K562 (cell line): ENCODE measurements at regions not wholly inside any gene's neighbourhood (a gene's known extent, or its start where the extent isn't known, plus 50 kb on each side); places are given as distances from the start of the nearest gene placed in this dataset.

Experiments
- ATAC-seq: fragments of 200-7000 bp; cut with Tn5 transposase; 3 replicates; pipeline ENCODE4 v1.9.1; 2020; ENCODE audit warnings: moderate library complexity
- BruUV-seq: library from RNA; stranded (reverse); fragments of 400-500 nt; replicated peaks from 2 replicates; lab custom pipeline; 2021; lab: Mats Ljungman, UMichigan
- CTCF ChIA-PET: fragments of 300-600 bp; formaldehyde crosslinking; extraction: SDS; loops from one replicate; lab custom pipeline; 2021; ENCODE audit warnings: low intra/inter-chr PET ratio; lab: Yijun Ruan, JAX
- POLR2A ChIA-PET: fragments of 300-600, 350-650 bp; sonication (Branson Sonifier 250); formaldehyde crosslinking; extraction: SDS; loops from one replicate; lab custom pipeline; 2021; ENCODE audit warnings: antibody characterized with exemption, inconsistent platforms; lab: Yijun Ruan, JAX
- DNase-seq, 4 experiments: peaks; one replicate each; pipeline versions ENCODE4 v3.0.0 to v3.0.0-alpha.2; 2011 to 2018; ENCODE audit warnings: low spot score in 3 of 4, mixed read lengths in 3 of 4; ENCODE audit errors: extremely low read depth in 1 of 4
- FAIRE-seq: peaks from 2 replicates; lab custom pipeline; 2011; peaks lifted over from hg19 to GRCh38; lab: Jason Lieb, UNC
- H2AFZ ChIP-seq: 2 replicates; pipeline ENCODE4 v1.6.0; 2011; ENCODE audit warnings: low read depth, low read length, control low read depth, inconsistent platforms
- H3K27ac ChIP-seq: fragments of 200-600 bp; 3 replicates; pipeline ENCODE4 v1.8.0; 2011; ENCODE audit warnings: low read depth, mild to moderate bottlenecking, control low read depth, inconsistent platforms, low read length, moderate library complexity, mixed read lengths; ENCODE audit errors: extremely low read depth
- H3K27me3 ChIP-seq, 2 experiments: fragments of 300-600 bp in 1 of 2; 2 replicates in 1 of 2; 3 replicates in 1 of 2; pipeline versions ENCODE4 v1.6.0 to v1.8.0; 2011; ENCODE audit warnings: inconsistent platforms in 2 of 2, low read length in 2 of 2, mild to moderate bottlenecking in 1 of 2, mixed read lengths in 1 of 2, moderate library complexity in 1 of 2; ENCODE audit not compliant: control insufficient read depth in 2 of 2, insufficient read depth in 2 of 2
- H3K36me3 ChIP-seq: fragments of 300-600 bp; 3 replicates; pipeline ENCODE4 v1.8.0; 2011; ENCODE audit warnings: mild to moderate bottlenecking, low read length, inconsistent platforms; ENCODE audit not compliant: control insufficient read depth, insufficient read depth
- H3K4me1 ChIP-seq, 2 experiments: fragments of 200-600 bp in 1 of 2; replicated peaks in 1 of 2; 2 replicates in 1 of 2; 3 replicates in 1 of 2; pipeline versions ENCODE4 v1.5.1 to v1.8.0; 2011; ENCODE audit warnings: inconsistent platforms in 2 of 2, low read length in 2 of 2, mild to moderate bottlenecking in 1 of 2, mixed read lengths in 1 of 2, moderate library complexity in 1 of 2; ENCODE audit not compliant: control insufficient read depth in 2 of 2, insufficient read depth in 2 of 2
- H3K4me2 ChIP-seq: 2 replicates; pipeline ENCODE4 v1.6.1; 2011; ENCODE audit warnings: low read length, control low read depth, inconsistent platforms, mixed read lengths; ENCODE audit not compliant: insufficient read depth
- H3K4me3 ChIP-seq: fragments of 200-600 bp; sonication (generic), shearing (Covaris generic); 2 replicates; pipeline ENCODE4 v1.5.1; 2016; ENCODE audit warnings: control low read depth, inconsistent platforms
- H3K79me2 ChIP-seq: fragments of 200-600 bp; 3 replicates; pipeline ENCODE4 v1.8.0; 2011; ENCODE audit warnings: low read length, inconsistent platforms; ENCODE audit not compliant: control insufficient read depth, insufficient read depth
- H3K9ac ChIP-seq, 2 experiments: 2 replicates each; pipeline versions ENCODE4 v1.6.0 to v1.6.1; 2011; ENCODE audit warnings: low read depth in 2 of 2, low read length in 2 of 2, control low read depth in 1 of 2, inconsistent platforms in 1 of 2, mild to moderate bottlenecking in 1 of 2, mixed read lengths in 1 of 2; ENCODE audit not compliant: insufficient read depth in 1 of 2
- H3K9me1 ChIP-seq: one replicate; pipeline ENCODE4 v1.6.0; 2011; ENCODE audit warnings: inconsistent platforms, mild to moderate bottlenecking, low read length, moderate library complexity; ENCODE audit not compliant: control insufficient read depth, insufficient read depth
- H3K9me3 ChIP-seq: replicated peaks from 2 replicates; pipeline ENCODE4 v1.5.1; 2011; ENCODE audit warnings: low read depth, low read length, inconsistent platforms; ENCODE audit not compliant: control insufficient read depth, insufficient read depth
- H4K20me1 ChIP-seq: replicated peaks from 2 replicates; pipeline ENCODE4 v1.6.1; 2011; ENCODE audit warnings: low read length, inconsistent platforms, mixed read lengths; ENCODE audit not compliant: control insufficient read depth, insufficient read depth
- ATF4 ChIP-seq: fragments of 450-650 bp; formaldehyde crosslinking; IDR thresholded peaks from 2 replicates; pipeline ENCODE4 v1.4.0; 2022; ENCODE audit warnings: mild to moderate bottlenecking, moderate library complexity
- CHD1 ChIP-seq: fragments of 200-600 bp; sonication (generic); IDR thresholded peaks from one replicate; pipeline ENCODE4 v1.6.1; 2012; ENCODE audit warnings: mild to moderate bottlenecking, moderate library complexity, low read length, inconsistent platforms
- EGR1 ChIP-seq: fragments of 450-650 bp; conservative IDR thresholded peaks from 2 replicates; pipeline ENCODE4 v1.6.1; 2017; ENCODE audit warnings: mild to moderate bottlenecking
- FOSL1 ChIP-seq: fragments of 200-800 bp; sonication (Bioruptor generic); conservative IDR thresholded peaks from 2 replicates; pipeline ENCODE4 v1.6.1; 2016; ENCODE audit warnings: missing genetic modification characterization, missing compliant biosample characterization
- LCOR ChIP-seq: sonication (generic); formaldehyde crosslinking; IDR thresholded peaks from 2 replicates; pipeline ENCODE4 v1.8.0; 2022; ENCODE audit warnings: mild to moderate bottlenecking, missing genetic modification reagents
- SRSF3 ChIP-seq: fragments of 200-400 bp; formaldehyde crosslinking; IDR thresholded peaks from 2 replicates; pipeline ENCODE4 v1.6.1; 2016; ENCODE audit warnings: mild to moderate bottlenecking, low read length, moderate library complexity; ENCODE audit not compliant: insufficient read depth
- TAF1 ChIP-seq: IDR thresholded peaks from 2 replicates; pipeline ENCODE4 v1.6.1; 2011; ENCODE audit warnings: mild to moderate bottlenecking, low read length, moderate library complexity; ENCODE audit not compliant: insufficient read depth, control insufficient read depth, severe bottlenecking; ENCODE audit errors: extremely low read depth
- TRIM28 ChIP-seq: fragments of 450-650 bp; IDR thresholded peaks from 2 replicates; pipeline ENCODE4 v1.6.1; 2017
- ZNF140 ChIP-seq: fragments of 250-450 bp; sonication (Bioruptor Pico); IDR thresholded peaks from 2 replicates; pipeline ENCODE4 v1.8.0; 2021; ENCODE audit warnings: moderate library complexity, mild to moderate bottlenecking, inconsistent platforms
- WGBS: fragments of 100-300 bp; shearing (Covaris generic); methylation state at CpG from one replicate; pipeline ENCODE4 v1.1.6; 2016; ENCODE audit warnings: low coverage, mixed read lengths; ENCODE audit not compliant: insufficient coverage; ENCODE audit errors: missing lambda C conversion rate; 5-methylcytosine and 5-hydroxymethylcytosine counted together
- in situ Hi-C: fragments of 300-500 bp; cut with MboI; formaldehyde crosslinking; loops from 4 replicates; pipeline ENCODE4 v1.15.0; 2018; ENCODE audit warnings: inconsistent platforms, mixed read lengths
- intact Hi-C: fragments of 100-400 bp; cut with micrococcal nuclease; formaldehyde crosslinking; loops from 2 replicates; pipeline ENCODE4 v1.14.2; 2022
- TF ChIP-seq, protein P1 (sequence below), 2 experiments: fragments of 450-650 bp in 1 of 2; sonication (generic) in 1 of 2; formaldehyde crosslinking in 1 of 2; IDR thresholded peaks in 1 of 2; conservative IDR thresholded peaks in 1 of 2; 2 replicates each; pipeline versions ENCODE4 v1.6.1 to v1.8.1; 2016 to 2023; ENCODE audit warnings: mild to moderate bottlenecking in 2 of 2, moderate library complexity in 2 of 2, inconsistent platforms in 1 of 2, missing genetic modification reagents in 1 of 2

DNA sequence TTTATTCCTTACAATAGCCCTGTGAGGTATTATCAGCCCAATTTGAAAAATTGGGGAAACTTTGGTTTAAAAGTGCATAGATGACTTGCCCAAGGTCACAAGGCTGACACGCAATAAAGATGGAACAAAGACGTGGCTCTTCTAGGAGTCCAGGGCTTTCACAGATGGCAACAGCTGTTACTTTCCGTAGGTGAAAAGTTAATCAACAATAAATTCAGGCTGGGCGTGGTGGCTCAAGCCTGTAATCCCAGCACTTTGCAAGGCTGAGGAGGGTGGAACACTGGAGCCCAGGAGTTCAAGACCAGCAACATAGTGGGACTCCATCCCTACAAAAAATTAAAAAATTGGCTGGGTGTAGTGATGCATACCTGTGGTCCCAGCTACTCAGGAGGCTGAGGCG is 87.8 kb upstream of the ATF3 start:
- Histone ChIP-seq H3K27me3 (peaks cover 35 to 66% of the 10 kb centered on the region in 2 experiments), H3K79me2 (no peaks in the 10 kb centered on the region), H3K9me1 (peaks cover 4% of the 10 kb centered on the region), H3K9ac (no peak overlapping the region), H3K4me3 (no peak overlapping the region), H3K9me3 (no peaks in the 10 kb centered on the region), H4K20me1 (peaks cover 4% of the 10 kb centered on the region; the same call in 1 of the 2 replicates), H3K36me3 (no peaks in the 10 kb centered on the region), H3K4me1 (no peaks in the 10 kb centered on the region), H2AFZ (no peak overlapping the region), H3K27ac (no peak overlapping the region), H3K4me2 (no peak overlapping the region)
- BruUV-seq, result no TSS peak
- ChIA-PET POLR2A (interaction anchor here (1.5 kb wide), 1 partner anchor 38 kb away, joined by 4 read pairs; no protein-coding TSS in a partner anchor), CTCF (no interaction called here)
- no peak for TF ChIP-seq TRIM28
- WGBS, result 3% methylated on average over 5 of the region's 5 CpGs
- intact Hi-C loops (no loop called here), in situ Hi-C loops (no loop called here)
- no peak for DNase-seq
- no peak for ATAC-seq
- FAIRE-seq, result no peak

- H3K4me1 ChIP-seq, result no peaks in the 10 kb centered on the region
- peaks cover 32 to 53% of the 10 kb centered on the region in 2 experiments for H3K27me3 ChIP-seq
- H3K79me2 ChIP-seq, result no peaks in the 10 kb centered on the region
- no peaks in the 10 kb centered on the region for H4K20me1 ChIP-seq
- H3K4me3 ChIP-seq, result no peak overlapping the region
- peak; percentile 67 for ATAC-seq
- peaks cover 4% of the 10 kb centered on the region for H3K9me1 ChIP-seq
- no peaks in the 10 kb centered on the region for H3K36me3 ChIP-seq
- in situ Hi-C loops (no loop called here), intact Hi-C loops (no loop called here)
- peak in 1 of 4 experiments; percentile 16 for DNase-seq
- 1% methylated on average over 7 of the region's 7 CpGs for WGBS
- H3K9me3 ChIP-seq, result no peaks in the 10 kb centered on the region
- BruUV-seq, result no TSS peak
- no peak overlapping the region; a peak in 1 of 4 replicates for H3K9ac ChIP-seq
- no peak overlapping the region for H3K27ac ChIP-seq
- FAIRE-seq, result no peak
- no peak overlapping the region for H2AFZ ChIP-seq
- CTCF ChIA-PET, result no interaction called here
- POLR2A ChIA-PET, result interaction anchor here (0.6 to 1.5 kb wide), 4 partner anchors 10 to 91 kb away, joined by 3 to 4 read pairs (median 3); no protein-coding TSS in a partner anchor
- no peak overlapping the region for H3K4me2 ChIP-seq
- TF ChIP-seq ATF4 (no peak), LCOR (no peak), EGR1 (no peak), ZNF140 (CRISPR knock-in tag) (no peak), TAF1 (no peak), SRSF3 (no peak), FOSL1 (tag) (peak; percentile 76), CHD1 (no peak)
- TF ChIP-seq, protein P1, sequence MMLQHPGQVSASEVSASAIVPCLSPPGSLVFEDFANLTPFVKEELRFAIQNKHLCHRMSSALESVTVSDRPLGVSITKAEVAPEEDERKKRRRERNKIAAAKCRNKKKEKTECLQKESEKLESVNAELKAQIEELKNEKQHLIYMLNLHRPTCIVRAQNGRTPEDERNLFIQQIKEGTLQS (IDR thresholded peaks at IDR 0.05), result peak; percentile 70
- TF ChIP-seq, protein P1 (CRISPR knock-in tag; conservative IDR thresholded peaks at IDR 0.05), result no peak
Measured at GRCh38 chr1:212525479-212526110, 83.0 kb upstream of the ATF3 start.
